HEK293 (cell line): ENCODE measurements at regions not wholly inside any gene's neighbourhood (a gene's known extent, or its start where the extent isn't known, plus 50 kb on each side); places are given as distances from the start of the nearest gene placed in this dataset.

Source experiments
- CTCF ChIA-PET: fragments of 350-600 bp; formaldehyde crosslinking; extraction: SDS; loops from one replicate; lab custom pipeline; 2021; ENCODE audit warnings: antibody characterized with exemption; lab: Yijun Ruan, JAX
- POLR2A ChIA-PET: fragments of 300-600 bp; formaldehyde crosslinking; extraction: SDS; loops from one replicate; lab custom pipeline; 2020; ENCODE audit warnings: antibody characterized with exemption, inconsistent platforms; lab: Yijun Ruan, JAX
- H3K27ac ChIP-seq: fragments of 200-500 bp; sonication (Bioruptor generic); 2 replicates; pipeline ENCODE4 v1.5.1; 2014; ENCODE audit warnings: low read depth, low read length, control low read depth, inconsistent platforms; ENCODE audit errors: extremely low read depth
- H3K36me3 ChIP-seq, 2 experiments: fragments of 200-500 bp in 1 of 2; sonication (Bioruptor generic) in 1 of 2; 1 replicate in 1 of 2; 2 replicates in 1 of 2; pipeline ENCODE4 v1.5.1; 2014 to 2017; ENCODE audit warnings: inconsistent platforms in 2 of 2, low read length in 2 of 2; ENCODE audit not compliant: control insufficient read depth in 2 of 2, insufficient read depth in 1 of 2
- H3K4me1 ChIP-seq: fragments of 200-500 bp; sonication (Bioruptor generic); 2 replicates; pipeline ENCODE4 v1.5.1; 2014; ENCODE audit warnings: mild to moderate bottlenecking, low read length, inconsistent platforms; ENCODE audit not compliant: control insufficient read depth, insufficient read depth
- H3K4me3 ChIP-seq: 2 replicates; pipeline ENCODE4 v1.5.1; 2011; ENCODE audit warnings: low read depth, mild to moderate bottlenecking, control low read depth, low read length, moderate library complexity
- H3K9me3 ChIP-seq: fragments of 200-500 bp; sonication (Bioruptor generic); 2 replicates; pipeline ENCODE4 v1.5.1; 2014; ENCODE audit warnings: low read depth, low read length, inconsistent platforms; ENCODE audit not compliant: control insufficient read depth, insufficient read depth
- EGR2 ChIP-seq: fragments of 450-650 bp; formaldehyde crosslinking; IDR thresholded peaks from 2 replicates; pipeline ENCODE4 v1.5.1; 2016; ENCODE audit warnings: low read depth, missing biosample characterization, missing genetic modification characterization
- GLI4 ChIP-seq: fragments of 450-650 bp; formaldehyde crosslinking; IDR thresholded peaks from 2 replicates; pipeline ENCODE4 v1.5.1; 2016; ENCODE audit warnings: missing biosample characterization, missing genetic modification characterization
- GLIS1 ChIP-seq: fragments of 450-650 bp; formaldehyde crosslinking; IDR thresholded peaks from 2 replicates; pipeline ENCODE4 v1.5.1; 2016; ENCODE audit warnings: missing biosample characterization, missing genetic modification characterization
- HIC1 ChIP-seq: fragments of 450-650 bp; formaldehyde crosslinking; IDR thresholded peaks from 2 replicates; pipeline ENCODE4 v1.5.1; 2016; ENCODE audit warnings: missing biosample characterization, missing genetic modification characterization
- PRDM1 ChIP-seq: fragments of 450-650 bp; formaldehyde crosslinking; IDR thresholded peaks from 2 replicates; pipeline ENCODE4; 2016; ENCODE audit warnings: missing biosample characterization, missing genetic modification characterization
- PRDM10 ChIP-seq: fragments of 450-650 bp; formaldehyde crosslinking; IDR thresholded peaks from 2 replicates; pipeline ENCODE4 v1.5.1; 2016; ENCODE audit warnings: missing biosample characterization, missing genetic modification characterization
- TCF7L2 ChIP-seq: IDR thresholded peaks from 2 replicates; pipeline ENCODE4 v1.6.1; 2011; ENCODE audit warnings: low read depth, mild to moderate bottlenecking, inconsistent platforms, low read length, moderate library complexity, borderline replicate concordance
- ZBTB48 ChIP-seq: fragments of 450-650 bp; formaldehyde crosslinking; IDR thresholded peaks from 2 replicates; pipeline ENCODE4 v1.5.1; 2016; ENCODE audit warnings: missing biosample characterization, missing genetic modification characterization
- ZNF148 ChIP-seq: fragments of 450-650 bp; formaldehyde crosslinking; IDR thresholded peaks from 2 replicates; pipeline ENCODE4 v1.5.0; 2017; ENCODE audit warnings: missing biosample characterization, missing genetic modification characterization, borderline replicate concordance
- ZNF19 ChIP-seq: fragments of 450-650 bp; formaldehyde crosslinking; IDR thresholded peaks from 2 replicates; pipeline ENCODE4; 2016; ENCODE audit warnings: missing biosample characterization, missing genetic modification characterization, low read depth
- ZNF239 ChIP-seq: fragments of 450-650 bp; formaldehyde crosslinking; IDR thresholded peaks from 2 replicates; pipeline ENCODE4 v1.5.1; 2016; ENCODE audit warnings: missing biosample characterization, missing genetic modification characterization
- ZNF324 ChIP-seq: fragments of 450-650 bp; formaldehyde crosslinking; IDR thresholded peaks from 2 replicates; pipeline ENCODE4 v1.5.1; 2016; ENCODE audit warnings: missing biosample characterization, missing genetic modification characterization
- ZNF350 ChIP-seq: fragments of 450-650 bp; formaldehyde crosslinking; IDR thresholded peaks from 2 replicates; pipeline ENCODE4 v1.5.0; 2017; ENCODE audit warnings: missing biosample characterization, mild to moderate bottlenecking, missing genetic modification characterization
- ZNF394 ChIP-seq: fragments of 450-650 bp; formaldehyde crosslinking; IDR thresholded peaks from 2 replicates; pipeline ENCODE4 v1.5.1; 2016; ENCODE audit warnings: missing biosample characterization, missing genetic modification characterization, mild to moderate bottlenecking, moderate library complexity, borderline replicate concordance
- ZNF423 ChIP-seq: fragments of 450-650 bp; formaldehyde crosslinking; IDR thresholded peaks from 2 replicates; pipeline ENCODE4 v1.5.1; 2016; ENCODE audit warnings: missing biosample characterization, missing genetic modification characterization
- ZNF449 ChIP-seq: fragments of 450-650 bp; formaldehyde crosslinking; IDR thresholded peaks from 2 replicates; pipeline ENCODE4 v1.5.1; 2017; ENCODE audit warnings: missing biosample characterization, mild to moderate bottlenecking, missing genetic modification characterization, moderate library complexity
- ZNF473 ChIP-seq: fragments of 450-650 bp; formaldehyde crosslinking; IDR thresholded peaks from 2 replicates; pipeline ENCODE4 v1.5.1; 2017; ENCODE audit warnings: missing biosample characterization, missing genetic modification characterization
- ZNF529 ChIP-seq: fragments of 450-650 bp; formaldehyde crosslinking; IDR thresholded peaks from 2 replicates; pipeline ENCODE4 v1.5.1; 2017; ENCODE audit warnings: missing genetic modification characterization, missing biosample characterization; ENCODE audit not compliant: insufficient replicate concordance
- ZNF544 ChIP-seq: fragments of 450-650 bp; formaldehyde crosslinking; IDR thresholded peaks from 2 replicates; pipeline ENCODE4 v1.5.0; 2017; ENCODE audit warnings: missing biosample characterization, missing genetic modification characterization
- ZNF549 ChIP-seq: fragments of 450-650 bp; IDR thresholded peaks from 2 replicates; pipeline ENCODE4 v1.5.1; 2018; ENCODE audit warnings: missing biosample characterization, missing genetic modification characterization, mild to moderate bottlenecking, inconsistent platforms, moderate library complexity
- ZNF571 ChIP-seq: fragments of 450-650 bp; formaldehyde crosslinking; IDR thresholded peaks from 2 replicates; pipeline ENCODE4 v1.5.0; 2017; ENCODE audit warnings: missing biosample characterization, missing genetic modification characterization
- ZNF645 ChIP-seq: fragments of 450-650 bp; formaldehyde crosslinking; IDR thresholded peaks from 2 replicates; pipeline ENCODE4; 2016; ENCODE audit warnings: missing biosample characterization, missing genetic modification characterization
- ZNF677 ChIP-seq: fragments of 450-650 bp; IDR thresholded peaks from 2 replicates; pipeline ENCODE4 v1.5.0; 2018; ENCODE audit warnings: missing biosample characterization, mild to moderate bottlenecking, missing genetic modification characterization, moderate library complexity
- ZSCAN4 ChIP-seq: fragments of 450-650 bp; formaldehyde crosslinking; IDR thresholded peaks from 2 replicates; pipeline ENCODE4 v1.5.1; 2017; ENCODE audit warnings: missing biosample characterization, missing genetic modification characterization

- H3K27ac ChIP-seq = no peak overlapping the region
- CTCF ChIA-PET = no interaction called here
- H3K36me3 ChIP-seq = no peaks in the 10 kb centered on the region
- TF ChIP-seq ZNF239 (tag by site-specific recombination) (no peak), PRDM10 (tag by site-specific recombination) (no peak), ZNF571 (tag by site-specific recombination) (no peak), ZNF549 (no peak), ZNF677 (tag by site-specific recombination) (no peak), ZNF350 (tag by site-specific recombination) (no peak), ZNF423 (tag by site-specific recombination) (no peak), ZNF529 (no peak), PRDM1 (no peak), ZNF394 (tag by site-specific recombination) (no peak), GLIS1 (tag by site-specific recombination) (no peak), ZNF19 (tag by site-specific recombination) (no peak), ZBTB48 (tag by site-specific recombination) (no peak), GLI4 (tag by site-specific recombination) (no peak), EGR2 (no peak), ZNF544 (tag by site-specific recombination) (no peak), TCF7L2 (no peak), ZNF645 (tag by site-specific recombination) (no peak)
- POLR2A ChIA-PET = no interaction called here
- H3K4me1 ChIP-seq = peaks cover 15% of the 10 kb centered on the region
- H3K9me3 ChIP-seq = no peaks in the 10 kb centered on the region
- H3K4me3 ChIP-seq = no peak overlapping the region
Observed at GRCh38 chr5:17429353-17429752, 68.7 kb upstream of the TAF11L2 start.

- ChIA-PET POLR2A (no interaction called here), CTCF (no interaction called here)
- no peaks in the 10 kb centered on the region for H3K9me3 ChIP-seq
- no peak overlapping the region for H3K27ac ChIP-seq
- H3K36me3 ChIP-seq = no peaks in the 10 kb centered on the region
- peaks cover 15% of the 10 kb centered on the region for H3K4me1 ChIP-seq
- H3K4me3 ChIP-seq = no peak overlapping the region
- no peak for TF ChIP-seq ZNF449 (tag by site-specific recombination)
- no peak for TF ChIP-seq ZNF324 (tag by site-specific recombination)
- TF ChIP-seq ZNF473 (tag by site-specific recombination) = no peak
- TF ChIP-seq HIC1 (tag by site-specific recombination) = no peak
- no peak for TF ChIP-seq ZNF148 (tag by site-specific recombination)
- TF ChIP-seq ZSCAN4 (tag by site-specific recombination) = no peak
Observed at GRCh38 chr5:17430241-17430640, 67.8 kb upstream of the TAF11L2 start.
